ENCODE measurements at regions not wholly inside any gene's neighbourhood (a gene's known extent, or its start where the extent isn't known, plus 50 kb on each side); places are given as distances from the start of the nearest gene placed in this dataset.

DNA sequence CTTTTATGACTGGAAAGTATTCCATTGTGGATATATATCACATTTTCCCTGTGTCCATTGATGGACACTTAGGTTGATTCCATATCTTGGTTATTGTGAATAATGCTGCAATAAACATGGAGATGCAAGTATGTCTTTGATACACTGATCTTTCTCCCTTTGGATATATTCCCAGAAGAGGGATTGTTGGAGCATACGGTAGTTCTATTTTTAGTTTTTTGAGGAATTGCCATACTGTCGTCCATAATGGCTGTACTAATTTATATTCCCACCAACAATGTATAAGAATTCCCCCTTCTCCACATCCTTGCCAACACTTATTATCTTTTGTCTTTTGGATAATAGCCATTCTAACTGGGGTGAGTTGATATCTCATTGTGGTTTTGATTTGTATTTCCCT is 54.9 kb upstream of the PITX1 start:
- Mint-ChIP-seq H3K27me3 (ENCODE audit: unreplicated experiment) (peaks cover 43% of the 10 kb centered on the region), H3K4me3 (ENCODE audit: unreplicated experiment) (no peak overlapping the region), H3K36me3 (ENCODE audit: unreplicated experiment) (no peaks in the 10 kb centered on the region), H3K4me1 (ENCODE audit: unreplicated experiment) (no peaks in the 10 kb centered on the region), H3K9me3 (ENCODE audit: unreplicated experiment) (no peaks in the 10 kb centered on the region), H3K27ac (ENCODE audit: unreplicated experiment) (no peak overlapping the region)
- no peak for DNase-seq (ENCODE audit: extremely low spot score, unreplicated experiment)
- TF ChIP-seq, protein P1, sequence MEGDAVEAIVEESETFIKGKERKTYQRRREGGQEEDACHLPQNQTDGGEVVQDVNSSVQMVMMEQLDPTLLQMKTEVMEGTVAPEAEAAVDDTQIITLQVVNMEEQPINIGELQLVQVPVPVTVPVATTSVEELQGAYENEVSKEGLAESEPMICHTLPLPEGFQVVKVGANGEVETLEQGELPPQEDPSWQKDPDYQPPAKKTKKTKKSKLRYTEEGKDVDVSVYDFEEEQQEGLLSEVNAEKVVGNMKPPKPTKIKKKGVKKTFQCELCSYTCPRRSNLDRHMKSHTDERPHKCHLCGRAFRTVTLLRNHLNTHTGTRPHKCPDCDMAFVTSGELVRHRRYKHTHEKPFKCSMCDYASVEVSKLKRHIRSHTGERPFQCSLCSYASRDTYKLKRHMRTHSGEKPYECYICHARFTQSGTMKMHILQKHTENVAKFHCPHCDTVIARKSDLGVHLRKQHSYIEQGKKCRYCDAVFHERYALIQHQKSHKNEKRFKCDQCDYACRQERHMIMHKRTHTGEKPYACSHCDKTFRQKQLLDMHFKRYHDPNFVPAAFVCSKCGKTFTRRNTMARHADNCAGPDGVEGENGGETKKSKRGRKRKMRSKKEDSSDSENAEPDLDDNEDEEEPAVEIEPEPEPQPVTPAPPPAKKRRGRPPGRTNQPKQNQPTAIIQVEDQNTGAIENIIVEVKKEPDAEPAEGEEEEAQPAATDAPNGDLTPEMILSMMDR (IDR thresholded peaks at IDR 0.05) = no peak

DNA sequence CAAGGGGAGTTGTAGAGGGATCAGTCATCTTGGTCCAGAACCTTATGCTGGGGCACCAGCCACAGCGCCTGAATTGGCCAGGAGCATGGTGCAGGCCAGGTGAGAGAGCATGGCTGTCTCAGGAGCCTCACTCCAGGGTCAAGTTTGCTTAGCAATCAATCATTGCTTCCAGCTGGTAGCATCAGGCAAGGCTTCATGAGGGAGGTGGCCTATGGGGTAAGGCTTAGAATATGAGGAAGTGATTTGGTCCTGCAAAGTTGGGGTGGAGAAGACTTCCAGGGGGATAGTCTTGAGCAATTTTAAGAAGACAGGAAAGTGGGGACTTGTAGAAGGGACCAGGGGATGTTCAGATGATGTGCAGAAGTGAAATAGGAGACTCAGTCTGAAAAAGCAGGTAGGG is 53.9 kb upstream of the PITX1 start:
- Mint-ChIP-seq H3K4me3 (ENCODE audit: unreplicated experiment) (no peak overlapping the region), H3K9me3 (ENCODE audit: unreplicated experiment) (no peaks in the 10 kb centered on the region)

DNA sequence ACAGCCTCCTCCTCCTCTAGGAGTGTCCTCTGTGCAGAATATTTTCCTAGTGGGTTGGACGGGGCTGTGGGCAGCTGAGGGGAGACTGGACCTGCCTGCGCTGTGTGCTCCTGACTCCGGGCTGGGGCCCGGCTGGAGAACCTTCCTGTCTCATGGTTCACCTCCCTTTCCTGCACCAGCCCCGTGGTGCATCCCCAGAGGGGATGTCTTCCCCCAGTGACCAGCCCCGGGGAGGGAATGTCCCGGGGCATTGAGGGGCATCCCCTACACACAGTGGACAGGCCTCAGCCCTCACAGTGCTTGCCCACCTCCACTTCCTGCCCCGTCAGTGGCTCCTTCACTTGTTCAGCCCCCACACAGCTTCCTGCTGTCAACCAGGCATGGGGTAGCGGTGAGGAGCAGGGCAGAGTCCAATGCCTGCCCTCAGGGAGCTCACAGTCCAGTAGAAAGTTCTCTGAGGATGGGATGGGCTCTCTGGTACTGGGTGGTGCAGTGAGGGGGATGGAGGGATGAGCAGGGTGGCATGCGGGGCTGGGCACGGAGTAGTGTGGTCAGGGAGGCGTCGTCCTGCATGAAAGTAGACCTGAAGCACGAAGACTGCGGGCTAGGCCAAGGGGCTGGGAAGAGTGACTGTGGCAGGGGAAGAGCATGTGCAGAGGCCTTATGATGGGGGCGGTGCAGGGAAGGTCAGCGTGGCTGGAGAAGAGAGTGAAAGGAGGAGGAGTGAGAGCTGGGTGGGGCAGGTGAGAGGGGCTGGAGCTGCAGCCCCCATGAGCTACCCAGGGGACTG is 52.1 kb upstream of the PITX1 start:
- Mint-ChIP-seq H3K9me3 (ENCODE audit: unreplicated experiment) (peaks cover 5% of the 10 kb centered on the region), H3K4me3 (ENCODE audit: unreplicated experiment) (no peak overlapping the region), H3K4me1 (ENCODE audit: unreplicated experiment) (no peaks in the 10 kb centered on the region), H3K36me3 (ENCODE audit: unreplicated experiment) (no peaks in the 10 kb centered on the region), H3K27ac (ENCODE audit: unreplicated experiment) (no peak overlapping the region), H3K27me3 (ENCODE audit: unreplicated experiment) (peaks cover 45% of the 10 kb centered on the region)
- TF ChIP-seq, protein P1 (IDR thresholded peaks at IDR 0.05) = no peak
- DNase-seq (ENCODE audit: extremely low spot score, unreplicated experiment) = no peak

More for the DNA sequence above, 53.9 kb upstream of the PITX1 start:
- no peak for DNase-seq (ENCODE audit: extremely low spot score, unreplicated experiment)
- no peaks in the 10 kb centered on the region for H3K4me1 Mint-ChIP-seq (ENCODE audit: unreplicated experiment)
- H3K27ac Mint-ChIP-seq (ENCODE audit: unreplicated experiment) = no peak overlapping the region
- no peaks in the 10 kb centered on the region for H3K36me3 Mint-ChIP-seq (ENCODE audit: unreplicated experiment)
- peaks cover 40% of the 10 kb centered on the region for H3K27me3 Mint-ChIP-seq (ENCODE audit: unreplicated experiment)
- TF ChIP-seq, protein P1 (IDR thresholded peaks at IDR 0.05) = no peak

DNA sequence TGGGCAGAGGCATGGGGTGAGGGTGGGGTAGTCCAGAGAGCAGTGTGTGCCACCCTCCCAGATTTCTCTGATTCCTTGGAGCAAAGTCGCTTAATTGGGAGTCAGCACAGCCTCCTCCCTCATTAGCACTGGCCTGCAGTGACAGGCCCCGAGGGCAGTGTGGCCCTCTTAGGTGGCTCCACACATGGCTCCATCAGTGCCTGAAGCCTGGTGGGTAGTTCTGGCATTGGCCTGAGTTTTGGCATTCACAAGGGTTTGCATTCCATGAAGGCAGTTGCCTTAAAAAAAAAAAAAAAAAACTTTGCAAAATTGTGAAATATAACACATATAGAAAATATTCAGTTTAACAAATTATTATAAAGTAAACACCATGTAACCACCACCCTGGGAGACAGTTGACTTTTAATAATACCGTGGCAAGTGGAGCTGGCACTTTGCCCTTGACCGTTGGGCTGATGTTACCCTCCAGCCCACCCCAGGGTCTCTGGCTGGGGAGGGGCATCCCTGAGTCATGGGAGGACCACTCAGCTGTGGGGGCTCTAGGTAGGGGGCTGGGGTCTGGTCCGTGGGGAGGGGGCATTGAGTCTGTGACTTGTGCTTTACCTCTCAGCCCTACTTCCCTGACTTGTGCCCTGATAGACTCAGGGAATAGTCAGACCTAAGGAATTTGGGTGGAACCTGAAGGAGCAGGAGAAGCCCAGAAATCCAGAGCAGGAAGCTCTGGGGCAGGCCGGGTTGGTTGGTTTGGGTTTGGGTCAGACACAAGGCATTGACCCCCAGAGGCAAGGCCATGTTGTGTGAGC is 51.3 kb upstream of the PITX1 start:
- TF ChIP-seq, protein P1 (IDR thresholded peaks at IDR 0.05) = no peak
- no peak overlapping the region for H3K4me3 Mint-ChIP-seq (ENCODE audit: unreplicated experiment)
- no peak for DNase-seq (ENCODE audit: extremely low spot score, unreplicated experiment)
- H3K4me1 Mint-ChIP-seq (ENCODE audit: unreplicated experiment) = no peaks in the 10 kb centered on the region
- no peak overlapping the region for H3K27ac Mint-ChIP-seq (ENCODE audit: unreplicated experiment)
- H3K36me3 Mint-ChIP-seq (ENCODE audit: unreplicated experiment) = no peaks in the 10 kb centered on the region
- peaks cover 39% of the 10 kb centered on the region for H3K27me3 Mint-ChIP-seq (ENCODE audit: unreplicated experiment)
- peaks cover 10% of the 10 kb centered on the region for H3K9me3 Mint-ChIP-seq (ENCODE audit: unreplicated experiment)

Measured in osteocyte (in vitro differentiated cells).